22Rv1 (cell line): ENCODE measurements at regions not wholly inside any gene's neighbourhood (a gene's known extent, or its start where the extent isn't known, plus 50 kb on each side); places are given as distances from the start of the nearest gene placed in this dataset.
"Not testable (repeated sequence)": the region's sequence is repeated elsewhere in the genome, so short reads cannot be mapped to it uniquely, and the experiment has no call there.

ENCODE experiments used
- H3K27ac ChIP-seq: fragments of 450-650 bp; 2 replicates; pipeline ENCODE4 v1.5.1; 2017
- CTCF ChIP-seq: fragments of 450-650 bp; IDR thresholded peaks from 2 replicates; pipeline ENCODE4 v1.5.1; 2017; ENCODE audit warnings: mild to moderate bottlenecking
- ZFX ChIP-seq: fragments of 450-650 bp; IDR thresholded peaks from 2 replicates; pipeline ENCODE4 v1.6.1; 2017; ENCODE audit warnings: antibody characterized with exemption, borderline replicate concordance

DNA sequence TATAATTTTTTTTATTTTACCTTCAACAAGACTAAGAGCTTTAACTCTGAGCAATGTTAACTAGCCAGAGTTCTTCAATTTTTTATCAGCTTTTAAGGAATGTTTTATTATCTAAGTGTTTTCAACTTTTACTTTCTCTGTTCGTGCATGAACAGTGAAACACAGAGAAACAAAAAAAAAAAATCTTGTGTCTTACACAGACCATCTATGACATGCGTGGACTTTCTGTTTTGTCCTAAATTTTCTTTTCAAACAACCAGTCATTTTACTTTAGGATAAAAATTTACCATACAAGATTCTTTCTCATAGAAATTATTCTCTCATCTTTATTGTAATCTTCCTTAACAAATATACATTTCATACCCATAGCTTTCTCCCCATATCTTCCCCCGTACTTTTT, 731.9 kb upstream of the PCDH10 start:
- TF ChIP-seq CTCF (no peak), ZFX (no peak)
- H3K27ac ChIP-seq: no peak overlapping the region

DNA sequence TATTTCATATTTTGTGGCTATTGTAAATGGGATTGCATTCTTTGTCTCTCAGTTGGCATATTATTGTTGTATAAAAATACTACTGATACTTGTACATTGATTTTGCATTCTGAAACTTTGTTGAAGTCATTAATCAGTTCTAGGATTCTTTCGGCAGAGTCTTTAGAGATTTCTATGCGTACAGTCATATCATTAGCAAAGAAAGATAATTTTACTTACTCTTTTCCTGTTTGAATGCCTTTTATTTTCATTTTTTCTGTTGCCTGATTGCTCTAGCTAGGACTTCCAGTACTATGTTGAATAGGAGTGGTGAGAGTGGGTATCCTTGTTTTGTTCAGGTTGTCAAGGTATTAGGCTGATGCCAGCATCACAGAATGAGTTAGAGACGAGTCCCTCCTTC, 722.0 kb upstream of the PCDH10 start:
- no peak overlapping the region for H3K27ac ChIP-seq
- TF ChIP-seq ZFX: no peak
- no peak for TF ChIP-seq CTCF

DNA sequence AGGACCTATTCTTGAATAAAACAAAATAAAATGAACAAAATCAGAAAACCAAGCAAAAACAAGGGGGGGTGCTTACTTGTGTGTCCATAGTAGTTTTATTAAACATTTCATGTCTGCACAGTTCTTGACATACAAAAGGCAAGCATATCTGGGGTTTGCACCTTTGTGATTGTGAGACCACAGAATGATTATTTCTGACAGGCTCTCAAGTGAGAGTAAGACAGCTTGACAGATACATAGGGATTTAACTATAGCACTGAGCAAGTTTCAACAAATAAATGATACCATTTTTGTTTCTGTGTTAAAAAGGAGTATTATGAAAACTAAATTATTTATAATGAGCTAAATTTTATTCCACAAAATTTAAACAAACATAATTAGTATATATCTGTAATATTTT, 712.0 kb upstream of the PCDH10 start:
- no peak overlapping the region for H3K27ac ChIP-seq
- no peak for TF ChIP-seq CTCF
- no peak for TF ChIP-seq ZFX

GRCh38 chr4:132445386-132445785, 703.7 kb upstream of the PCDH10 start:
- H3K27ac ChIP-seq: no peak overlapping the region
- TF ChIP-seq ZFX (no peak), CTCF (no peak)

- not testable (repeated sequence) for H3K27ac ChIP-seq
These were observed 691.1 kb upstream of the PCDH10 start for GRCh38 chr4:132457987-132458386.

DNA sequence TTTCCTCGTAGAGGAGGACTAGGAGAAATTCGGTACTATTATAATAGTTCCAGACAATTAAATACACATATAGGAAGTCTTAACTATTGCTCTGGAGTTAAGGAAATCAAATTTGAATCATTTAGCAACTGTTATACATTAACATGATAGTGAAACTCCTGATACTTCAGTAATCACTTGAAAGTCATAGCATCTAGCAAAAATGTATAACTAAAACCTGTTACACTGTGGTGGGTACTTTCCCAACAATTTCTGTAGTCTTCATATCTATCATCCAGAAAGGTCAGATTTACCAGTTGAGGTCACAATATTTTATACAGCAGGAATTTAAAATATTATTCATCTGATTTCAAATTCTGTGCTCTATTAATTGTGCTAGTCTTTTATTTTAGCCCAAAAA, 669.6 kb upstream of the PCDH10 start:
- no peak for TF ChIP-seq ZFX
- no peak for TF ChIP-seq CTCF
- H3K27ac ChIP-seq: no peak overlapping the region

DNA sequence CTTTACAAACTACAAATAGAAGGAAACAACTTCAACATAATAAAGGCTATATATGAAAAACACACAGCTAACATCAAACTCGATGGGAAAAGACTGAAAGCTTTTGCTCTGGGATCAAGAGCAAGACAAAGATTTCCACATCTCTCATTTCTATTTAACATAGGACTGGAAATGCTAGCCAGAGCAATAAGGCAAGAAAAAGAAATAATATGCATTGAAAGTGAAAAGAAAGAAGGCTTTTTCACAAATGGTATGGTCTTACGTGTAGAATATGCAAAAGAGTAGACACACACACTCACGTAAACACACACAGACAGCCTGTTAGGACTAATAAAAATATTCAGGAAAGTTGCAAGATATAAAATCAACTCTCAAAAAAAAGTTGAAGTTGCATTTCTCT, 660.5 kb upstream of the PCDH10 start:
- TF ChIP-seq CTCF (no peak), ZFX (no peak)
- no peak overlapping the region for H3K27ac ChIP-seq

- TF ChIP-seq ZFX (no peak), CTCF (no peak)
- no peak overlapping the region for H3K27ac ChIP-seq
These were observed 655.6 kb upstream of the PCDH10 start for GRCh38 chr4:132493476-132493875.

DNA sequence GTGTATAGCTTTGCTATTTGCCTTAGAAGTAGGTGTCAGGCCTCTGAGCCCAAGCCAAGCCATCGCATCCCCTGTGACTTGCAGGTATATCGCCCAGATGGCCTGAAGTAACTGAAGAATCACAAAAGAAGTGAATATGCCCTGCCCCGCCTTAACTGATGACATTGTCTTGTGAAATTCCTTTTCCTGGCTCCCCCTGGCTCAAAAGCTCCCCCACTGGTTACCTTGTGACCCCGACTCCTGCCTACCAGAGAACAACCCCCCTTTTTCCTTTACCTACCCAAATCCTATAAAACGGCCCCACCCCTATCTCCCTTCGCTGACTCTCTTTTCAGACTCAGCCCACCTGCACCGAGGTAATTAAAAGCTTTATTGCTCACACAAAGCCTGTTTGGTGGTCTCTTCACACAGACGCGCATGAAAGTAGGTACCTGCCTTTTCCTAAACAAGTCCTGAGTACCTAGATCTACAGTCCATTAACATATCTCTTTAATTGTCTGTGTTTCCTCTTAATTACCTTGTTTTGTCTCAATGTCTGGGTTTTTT, 653.8 kb upstream of the PCDH10 start:
- not testable (repeated sequence) for H3K27ac ChIP-seq
